GM23338 (cell line): ENCODE measurements at regions not wholly inside any gene's neighbourhood (a gene's known extent, or its start where the extent isn't known, plus 50 kb on each side); places are given as distances from the start of the nearest gene placed in this dataset.

Source experiments
- CREB1 ChIP-seq: fragments of 250-450 bp; sonication (Bioruptor Pico); IDR thresholded peaks from 2 replicates; pipeline ENCODE4 v1.5.0; 2020; ENCODE audit warnings: low read depth, mild to moderate bottlenecking, moderate library complexity
- CTCF ChIP-seq, 2 experiments: fragments of 200-600 bp in 1 of 2; sonication (generic) in 1 of 2; conservative IDR thresholded peaks; 2 replicates each; pipeline versions ENCODE4 v1.5.1 to v1.6.1; 2016 to 2017; ENCODE audit warnings: antibody characterized with exemption in 2 of 2, low read depth in 2 of 2, mild to moderate bottlenecking in 2 of 2, moderate library complexity in 1 of 2
- EZH2 ChIP-seq: fragments of 200-600 bp; sonication (generic); IDR thresholded peaks from one replicate; pipeline ENCODE4 v1.8.0; 2017; ENCODE audit warnings: antibody characterized with exemption, mild to moderate bottlenecking, low read depth; ENCODE audit not compliant: unreplicated experiment
- EZH2phosphoT487 ChIP-seq: fragments of 200-600 bp; sonication (generic); IDR thresholded peaks from one replicate; pipeline ENCODE4 v1.8.1; 2018; ENCODE audit warnings: antibody characterized with exemption; ENCODE audit not compliant: unreplicated experiment
- JUNB ChIP-seq: IDR thresholded peaks from one replicate; pipeline ENCODE4 v1.6.1; 2016; ENCODE audit warnings: antibody characterized with exemption; ENCODE audit not compliant: unreplicated experiment
- NANOG ChIP-seq: IDR thresholded peaks from 2 replicates; pipeline ENCODE4 v1.6.1; 2016; ENCODE audit warnings: antibody characterized with exemption, borderline replicate concordance
- POLR2AphosphoS5 ChIP-seq: IDR thresholded peaks from 2 replicates; pipeline ENCODE4 v1.6.1; 2016; ENCODE audit warnings: antibody characterized with exemption, low read depth
- REST ChIP-seq: IDR thresholded peaks from one replicate; pipeline ENCODE4 v1.6.1; 2018; ENCODE audit warnings: antibody characterized with exemption; ENCODE audit not compliant: unreplicated experiment
- STAT1 ChIP-seq: IDR thresholded peaks from one replicate; pipeline ENCODE4 v1.6.1; 2016; ENCODE audit warnings: antibody characterized with exemption; ENCODE audit not compliant: unreplicated experiment
- ZNF331 ChIP-seq: fragments of 250-450 bp; sonication (Bioruptor Pico); IDR thresholded peaks from 2 replicates; pipeline ENCODE4 v1.5.0; 2020; ENCODE audit warnings: low read depth, mild to moderate bottlenecking, moderate library complexity
- TF ChIP-seq, protein P1 (sequence below): IDR thresholded peaks from 2 replicates; pipeline ENCODE4 v1.6.1; 2016; ENCODE audit warnings: antibody characterized with exemption

GRCh38 chr6:139778106-139778505 is 403.7 kb upstream of the CITED2 start:
- TF ChIP-seq CTCF (conservative IDR thresholded peaks at IDR 0.05; ENCODE audit: low read depth in 2 of 2) (no peak), POLR2AphosphoS5 (no peak), EZH2 (no peak), REST (no peak), CREB1 (no peak), STAT1 (no peak), EZH2phosphoT487 (no peak), NANOG (no peak), ZNF331 (no peak), JUNB (no peak)
- TF ChIP-seq, protein P1, sequence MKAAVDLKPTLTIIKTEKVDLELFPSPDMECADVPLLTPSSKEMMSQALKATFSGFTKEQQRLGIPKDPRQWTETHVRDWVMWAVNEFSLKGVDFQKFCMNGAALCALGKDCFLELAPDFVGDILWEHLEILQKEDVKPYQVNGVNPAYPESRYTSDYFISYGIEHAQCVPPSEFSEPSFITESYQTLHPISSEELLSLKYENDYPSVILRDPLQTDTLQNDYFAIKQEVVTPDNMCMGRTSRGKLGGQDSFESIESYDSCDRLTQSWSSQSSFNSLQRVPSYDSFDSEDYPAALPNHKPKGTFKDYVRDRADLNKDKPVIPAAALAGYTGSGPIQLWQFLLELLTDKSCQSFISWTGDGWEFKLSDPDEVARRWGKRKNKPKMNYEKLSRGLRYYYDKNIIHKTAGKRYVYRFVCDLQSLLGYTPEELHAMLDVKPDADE = no peak
